ENCODE measurements at regions not wholly inside any gene's neighbourhood (a gene's known extent, or its start where the extent isn't known, plus 50 kb on each side); places are given as distances from the start of the nearest gene placed in this dataset.

DNA sequence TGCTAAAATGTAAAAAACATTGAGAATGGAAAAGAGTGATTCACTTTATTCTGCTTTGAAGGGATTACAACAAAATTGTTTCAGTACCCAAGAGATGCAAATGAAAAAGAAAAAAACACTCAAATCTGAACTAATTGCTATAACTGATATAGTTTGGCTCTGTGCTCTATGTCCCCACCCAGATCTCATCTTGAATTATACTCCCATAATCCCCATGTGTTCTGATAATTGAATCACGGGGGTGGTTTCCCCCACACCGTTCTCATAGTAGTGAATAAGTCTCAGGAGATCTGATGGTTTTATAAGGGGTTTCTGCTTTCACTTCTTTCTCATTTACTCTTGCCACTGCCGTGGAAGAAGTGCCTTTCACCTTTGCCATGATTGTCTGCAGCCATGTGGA is 213.6 kb upstream of the GALNTL6 start:
- WGBS (ENCODE audit: insufficient coverage) = no CpG with 5 or more reads among the region's 3 CpGs
- H3K27ac Mint-ChIP-seq = no peak overlapping the region
- no peak overlapping the region for H2AFZ ChIP-seq (ENCODE audit: insufficient read depth, low read depth, low read length, poor library complexity, severe bottlenecking)
- no peak overlapping the region for H3K9ac ChIP-seq (ENCODE audit: low read length)
- H3K4me2 ChIP-seq (replicated peaks; ENCODE audit: low read depth, low read length, poor library complexity, severe bottlenecking) = no peak overlapping the region
- no peak for TF ChIP-seq EZH2 (IDR thresholded peaks at IDR 0.05; ENCODE audit: borderline replicate concordance, insufficient read depth, low read depth, low read length, poor library complexity, severe bottlenecking)
- TF ChIP-seq, protein P1, sequence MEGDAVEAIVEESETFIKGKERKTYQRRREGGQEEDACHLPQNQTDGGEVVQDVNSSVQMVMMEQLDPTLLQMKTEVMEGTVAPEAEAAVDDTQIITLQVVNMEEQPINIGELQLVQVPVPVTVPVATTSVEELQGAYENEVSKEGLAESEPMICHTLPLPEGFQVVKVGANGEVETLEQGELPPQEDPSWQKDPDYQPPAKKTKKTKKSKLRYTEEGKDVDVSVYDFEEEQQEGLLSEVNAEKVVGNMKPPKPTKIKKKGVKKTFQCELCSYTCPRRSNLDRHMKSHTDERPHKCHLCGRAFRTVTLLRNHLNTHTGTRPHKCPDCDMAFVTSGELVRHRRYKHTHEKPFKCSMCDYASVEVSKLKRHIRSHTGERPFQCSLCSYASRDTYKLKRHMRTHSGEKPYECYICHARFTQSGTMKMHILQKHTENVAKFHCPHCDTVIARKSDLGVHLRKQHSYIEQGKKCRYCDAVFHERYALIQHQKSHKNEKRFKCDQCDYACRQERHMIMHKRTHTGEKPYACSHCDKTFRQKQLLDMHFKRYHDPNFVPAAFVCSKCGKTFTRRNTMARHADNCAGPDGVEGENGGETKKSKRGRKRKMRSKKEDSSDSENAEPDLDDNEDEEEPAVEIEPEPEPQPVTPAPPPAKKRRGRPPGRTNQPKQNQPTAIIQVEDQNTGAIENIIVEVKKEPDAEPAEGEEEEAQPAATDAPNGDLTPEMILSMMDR (IDR thresholded peaks at IDR 0.05) = no peak
- POLR2A ChIA-PET = no interaction called here
- H3K79me2 ChIP-seq (ENCODE audit: control insufficient read depth, insufficient read depth, low read length) = no peaks in the 10 kb centered on the region
- no peaks in the 10 kb centered on the region for H3K36me3 ChIP-seq (replicated peaks in 1 of 2; ENCODE audit: control extremely low read depth in 1 of 2, control insufficient read depth in 1 of 2, extremely low read depth in 1 of 2, insufficient read depth in 2 of 2, low read length in 1 of 2)
- H3K9me3 ChIP-seq (ENCODE audit: control extremely low read depth in 1 of 3, control insufficient read depth in 2 of 3, insufficient read depth in 1 of 3, low read length in 2 of 3) = peaks cover 0 to 6% (median 0%) of the 10 kb centered on the region in 3 donors
- no peaks in the 10 kb centered on the region for H3K27me3 ChIP-seq (replicated peaks in 1 of 4; ENCODE audit: control extremely low read depth in 1 of 4, control insufficient read depth in 3 of 4, insufficient read depth in 4 of 4, low read length in 3 of 4)
- no peak overlapping the region for H3K4me3 ChIP-seq (ENCODE audit: control extremely low read depth in 1 of 5, extremely low read depth in 1 of 5, insufficient read depth in 1 of 5, low read depth in 2 of 5, low read length in 4 of 5)
- H3K27me3 Mint-ChIP-seq = no peaks in the 10 kb centered on the region
- CTCF ChIA-PET = no interaction called here
- no peaks in the 10 kb centered on the region for H3K9me3 Mint-ChIP-seq (ENCODE audit: insufficient read depth)
- DNase-seq (no peak), ATAC-seq (ENCODE audit: low read depth) (no peak)
- intact Hi-C loops (cut with micrococcal nuclease) = no loop called here
- H3K4me1 Mint-ChIP-seq = peaks cover 4% of the 10 kb centered on the region
- no peak overlapping the region for H3K4me3 Mint-ChIP-seq
- no peaks in the 10 kb centered on the region for H3K4me1 ChIP-seq (ENCODE audit: control insufficient read depth in 2 of 2, insufficient read depth in 2 of 2, low read length in 2 of 2)
- no peak overlapping the region for H3K27ac ChIP-seq (ENCODE audit: low read length in 2 of 2)
- no peaks in the 10 kb centered on the region for H4K20me1 ChIP-seq (ENCODE audit: control insufficient read depth, insufficient read depth, low read length, poor library complexity, severe bottlenecking)

DNA sequence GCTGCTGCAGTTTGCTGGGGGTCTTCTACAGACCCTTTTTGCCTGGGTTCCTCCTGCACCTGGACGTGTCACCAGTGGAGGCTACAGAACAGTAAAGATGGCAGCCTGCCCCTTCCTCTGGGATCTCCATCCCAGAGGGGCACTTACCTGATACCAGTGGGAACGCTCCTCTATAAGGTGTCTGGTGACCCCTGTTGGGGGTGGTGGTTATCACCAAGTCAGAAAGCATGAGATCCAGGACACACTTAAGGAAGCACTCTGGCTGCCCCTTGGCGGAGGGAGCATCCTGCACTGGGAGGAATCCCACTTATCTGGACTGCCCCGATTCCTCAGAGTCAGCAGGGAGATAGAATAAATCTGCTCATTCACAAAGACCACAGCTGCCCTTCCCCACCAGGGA is 218.9 kb upstream of the GALNTL6 start:
- H4K20me1 ChIP-seq (ENCODE audit: control insufficient read depth, insufficient read depth, low read length, poor library complexity, severe bottlenecking) = no peaks in the 10 kb centered on the region
- Mint-ChIP-seq H3K4me1 (no peaks in the 10 kb centered on the region), H3K27me3 (no peaks in the 10 kb centered on the region), H3K9me3 (ENCODE audit: insufficient read depth) (no peaks in the 10 kb centered on the region), H3K27ac (no peak overlapping the region), H3K4me3 (no peak overlapping the region)
- no peaks in the 10 kb centered on the region for H3K36me3 ChIP-seq (replicated peaks in 1 of 2; ENCODE audit: control extremely low read depth in 1 of 2, control insufficient read depth in 1 of 2, extremely low read depth in 1 of 2, insufficient read depth in 2 of 2, low read length in 1 of 2)
- no peak overlapping the region for H2AFZ ChIP-seq (ENCODE audit: insufficient read depth, low read depth, low read length, poor library complexity, severe bottlenecking)
- H3K9me3 ChIP-seq (ENCODE audit: control extremely low read depth in 1 of 3, control insufficient read depth in 2 of 3, insufficient read depth in 1 of 3, low read length in 2 of 3) = peaks cover 0 to 7% (median 0%) of the 10 kb centered on the region in 3 donors
- no peak for DNase-seq
- no peak overlapping the region for H3K4me2 ChIP-seq (replicated peaks; ENCODE audit: low read depth, low read length, poor library complexity, severe bottlenecking)
- TF ChIP-seq EZH2 (IDR thresholded peaks at IDR 0.05; ENCODE audit: borderline replicate concordance, insufficient read depth, low read depth, low read length, poor library complexity, severe bottlenecking) = no peak
- TF ChIP-seq, protein P1 (IDR thresholded peaks at IDR 0.05) = no peak
- H3K27me3 ChIP-seq (replicated peaks in 1 of 4; ENCODE audit: control extremely low read depth in 1 of 4, control insufficient read depth in 3 of 4, insufficient read depth in 4 of 4, low read length in 3 of 4) = no peaks in the 10 kb centered on the region
- ChIA-PET CTCF (no interaction called here), POLR2A (no interaction called here)
- WGBS (ENCODE audit: insufficient coverage) = 88% methylated on average over 4 of the region's 4 CpGs
- no peaks in the 10 kb centered on the region for H3K4me1 ChIP-seq (ENCODE audit: control insufficient read depth in 2 of 2, insufficient read depth in 2 of 2, low read length in 2 of 2)
- intact Hi-C loops (cut with micrococcal nuclease) = no loop called here
- no peaks in the 10 kb centered on the region for H3K79me2 ChIP-seq (ENCODE audit: control insufficient read depth, insufficient read depth, low read length)
- no peak overlapping the region for H3K9ac ChIP-seq (ENCODE audit: low read length)
- ATAC-seq (ENCODE audit: low read depth) = no peak
- no peak overlapping the region for H3K4me3 ChIP-seq (ENCODE audit: control extremely low read depth in 1 of 5, extremely low read depth in 1 of 5, insufficient read depth in 1 of 5, low read depth in 2 of 5, low read length in 4 of 5)
- no peak overlapping the region for H3K27ac ChIP-seq (ENCODE audit: low read length in 2 of 2)
